ENCODE measurements at regions not wholly inside any gene's neighbourhood (a gene's known extent, or its start where the extent isn't known, plus 50 kb on each side); places are given as distances from the start of the nearest gene placed in this dataset.

DNA sequence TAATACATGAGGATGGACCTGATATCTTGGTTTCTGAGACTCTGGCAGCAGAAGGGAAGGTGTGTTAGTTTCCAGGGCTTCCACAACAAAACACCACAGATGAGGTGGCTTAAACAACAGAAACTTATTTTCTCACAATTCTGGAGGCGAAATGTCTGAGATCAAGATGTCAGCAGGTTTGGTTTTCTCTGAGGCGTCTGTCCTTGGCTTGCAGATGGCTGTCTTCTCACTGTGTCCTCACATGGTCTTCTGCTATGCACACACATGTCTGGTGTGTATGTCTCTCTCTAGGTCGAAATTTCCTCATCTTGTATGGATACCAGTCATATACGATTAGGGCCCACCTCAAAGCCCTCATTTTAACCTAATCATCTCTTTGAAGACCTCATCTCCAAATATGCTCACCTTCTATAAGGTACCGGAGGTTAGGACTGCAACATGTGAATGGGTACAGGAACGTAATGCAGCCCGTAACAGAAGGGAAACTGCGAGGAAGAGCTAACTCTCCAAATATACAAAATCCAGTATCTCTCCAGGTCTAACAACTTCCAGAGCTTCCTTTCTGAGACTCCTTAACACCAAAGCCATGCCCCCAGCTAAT, 139.8 kb upstream of the SMARCA2 start:
- TF ChIP-seq, protein P1, sequence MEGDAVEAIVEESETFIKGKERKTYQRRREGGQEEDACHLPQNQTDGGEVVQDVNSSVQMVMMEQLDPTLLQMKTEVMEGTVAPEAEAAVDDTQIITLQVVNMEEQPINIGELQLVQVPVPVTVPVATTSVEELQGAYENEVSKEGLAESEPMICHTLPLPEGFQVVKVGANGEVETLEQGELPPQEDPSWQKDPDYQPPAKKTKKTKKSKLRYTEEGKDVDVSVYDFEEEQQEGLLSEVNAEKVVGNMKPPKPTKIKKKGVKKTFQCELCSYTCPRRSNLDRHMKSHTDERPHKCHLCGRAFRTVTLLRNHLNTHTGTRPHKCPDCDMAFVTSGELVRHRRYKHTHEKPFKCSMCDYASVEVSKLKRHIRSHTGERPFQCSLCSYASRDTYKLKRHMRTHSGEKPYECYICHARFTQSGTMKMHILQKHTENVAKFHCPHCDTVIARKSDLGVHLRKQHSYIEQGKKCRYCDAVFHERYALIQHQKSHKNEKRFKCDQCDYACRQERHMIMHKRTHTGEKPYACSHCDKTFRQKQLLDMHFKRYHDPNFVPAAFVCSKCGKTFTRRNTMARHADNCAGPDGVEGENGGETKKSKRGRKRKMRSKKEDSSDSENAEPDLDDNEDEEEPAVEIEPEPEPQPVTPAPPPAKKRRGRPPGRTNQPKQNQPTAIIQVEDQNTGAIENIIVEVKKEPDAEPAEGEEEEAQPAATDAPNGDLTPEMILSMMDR (IDR thresholded peaks at IDR 0.05; ENCODE audit: control insufficient read depth, extremely low read depth, insufficient read depth), result no peak
- no peak overlapping the region for H3K4me3 ChIP-seq (ENCODE audit: low read depth, low read length)
- DNase-seq (ENCODE audit: low read depth), result no peak

DNA sequence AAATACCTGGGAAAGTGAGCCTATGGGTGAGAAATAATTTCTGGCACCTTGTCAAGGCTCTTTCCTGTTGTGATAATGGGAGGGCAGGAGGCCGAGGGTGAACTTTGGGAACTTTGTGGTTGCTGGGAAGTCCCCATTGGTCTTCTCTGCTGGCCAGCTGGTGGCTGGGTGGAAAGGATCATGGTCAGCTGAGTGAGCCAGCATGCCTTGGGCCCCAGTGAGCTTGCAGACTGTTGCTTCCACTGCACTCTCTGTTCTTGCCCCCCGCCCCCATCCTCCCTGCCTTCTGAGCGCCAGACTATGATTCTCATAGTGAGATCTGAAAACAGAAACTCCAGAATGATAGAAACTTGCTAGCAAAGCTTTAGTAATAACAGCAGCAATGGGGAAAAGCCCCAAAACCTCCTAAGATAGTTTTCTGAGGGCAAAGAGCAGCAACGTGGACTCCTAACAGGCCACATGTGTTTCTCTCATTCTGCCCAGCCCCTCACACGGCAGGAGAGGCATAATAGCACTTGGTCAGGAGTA, 139.2 kb upstream of the SMARCA2 start:
- TF ChIP-seq, protein P1 (IDR thresholded peaks at IDR 0.05; ENCODE audit: control insufficient read depth, extremely low read depth, insufficient read depth), result no peak
- no peak for DNase-seq (ENCODE audit: low read depth)
- no peak overlapping the region for H3K4me3 ChIP-seq (ENCODE audit: low read depth, low read length)

DNA sequence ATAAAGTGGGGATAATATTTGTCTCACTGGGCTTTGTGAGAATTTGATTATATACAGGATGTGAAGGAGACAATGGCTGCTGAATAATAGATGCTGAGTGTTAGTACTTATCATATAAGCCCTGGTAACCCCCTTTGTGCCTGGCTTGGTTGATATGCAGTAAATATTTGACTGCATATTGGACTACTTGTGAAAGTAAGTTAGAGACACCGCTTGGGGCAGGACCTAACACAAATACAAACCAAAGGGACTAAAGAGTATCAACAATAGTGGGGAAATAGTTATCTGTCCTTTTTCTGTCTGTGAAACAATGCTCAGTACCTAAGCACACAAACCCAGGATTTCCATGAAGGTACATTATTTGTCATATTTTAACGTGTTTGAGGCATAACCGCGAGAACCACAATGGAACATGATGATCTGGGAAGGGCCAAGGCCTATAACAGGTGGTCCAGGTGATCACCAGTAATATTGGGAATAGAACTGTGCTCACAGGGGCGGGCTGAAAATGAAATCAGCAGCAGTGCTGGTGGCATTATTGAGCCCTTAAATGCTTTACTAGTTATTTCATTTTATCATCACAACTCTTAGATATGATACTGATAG, 138.2 kb upstream of the SMARCA2 start:
- TF ChIP-seq, protein P1 (IDR thresholded peaks at IDR 0.05; ENCODE audit: control insufficient read depth, extremely low read depth, insufficient read depth), result no peak
- no peak overlapping the region for H3K4me3 ChIP-seq (ENCODE audit: low read depth, low read length)
- no peak for DNase-seq (ENCODE audit: low read depth)

DNA sequence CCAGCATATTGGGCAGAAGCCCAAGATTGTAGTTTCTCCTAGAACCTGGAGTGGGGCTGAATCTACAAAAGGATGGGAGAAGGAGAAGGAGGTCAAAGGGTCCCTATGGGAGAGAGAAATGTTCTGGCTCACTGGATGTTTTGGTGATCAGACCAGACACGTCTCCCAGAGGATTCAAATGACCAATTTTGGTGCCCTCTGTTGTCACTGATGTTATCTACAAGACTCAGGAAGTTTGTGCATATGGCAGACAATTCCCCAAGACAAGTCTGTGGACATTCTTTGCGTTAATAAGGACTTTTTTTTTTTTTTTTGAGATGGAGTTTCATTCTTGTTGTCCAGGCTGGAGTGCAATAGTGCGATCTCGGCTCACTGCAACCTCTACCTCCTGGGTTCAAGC, 137.2 kb upstream of the SMARCA2 start:
- no peak overlapping the region for H3K4me3 ChIP-seq (ENCODE audit: low read depth, low read length)
- TF ChIP-seq, protein P1 (IDR thresholded peaks at IDR 0.05; ENCODE audit: control insufficient read depth, extremely low read depth, insufficient read depth), result no peak
- DNase-seq (ENCODE audit: low read depth), result no peak

DNA sequence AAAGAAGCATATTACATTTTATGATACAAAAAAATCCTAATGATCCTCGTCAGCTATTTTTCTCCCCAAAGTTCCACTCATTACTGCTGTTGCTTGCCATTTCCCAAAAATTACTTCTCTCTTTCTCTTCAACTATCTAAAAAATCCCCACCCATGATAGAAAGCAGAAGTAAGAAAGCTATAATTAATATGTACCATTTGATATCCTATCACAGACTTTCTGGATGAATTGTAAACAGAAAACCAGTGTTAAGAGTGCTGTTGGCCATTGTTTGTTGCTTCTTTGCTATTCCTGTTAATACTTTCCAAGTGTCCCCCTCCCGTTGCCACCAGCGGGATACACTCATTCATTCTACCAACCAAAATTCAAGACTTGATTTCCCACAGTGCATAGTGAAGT, 136.3 kb upstream of the SMARCA2 start:
- no peak overlapping the region for H3K4me3 ChIP-seq (ENCODE audit: low read depth, low read length)
- no peak for DNase-seq (ENCODE audit: low read depth)
- TF ChIP-seq, protein P1 (IDR thresholded peaks at IDR 0.05; ENCODE audit: control insufficient read depth, extremely low read depth, insufficient read depth), result no peak

DNA sequence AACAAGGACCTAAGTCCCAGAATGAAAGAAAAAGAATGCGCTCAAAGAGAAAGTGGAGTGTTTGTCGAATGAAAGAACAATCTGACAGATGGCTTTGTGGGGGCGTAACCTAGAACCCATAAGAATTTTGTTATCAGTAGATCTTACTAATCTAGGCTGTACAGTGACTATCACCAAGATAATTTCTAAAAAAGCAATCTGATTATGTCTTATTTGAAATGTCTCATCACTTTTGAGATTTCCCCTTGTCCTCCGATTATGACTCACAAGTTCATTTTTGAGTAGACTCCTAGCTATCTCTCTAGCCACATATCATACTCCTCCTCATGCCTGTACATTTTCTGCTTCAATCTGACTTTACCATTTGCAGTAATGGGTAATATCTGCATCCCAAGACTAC, 135.6 kb upstream of the SMARCA2 start:
- H3K4me3 ChIP-seq (ENCODE audit: low read depth, low read length), result no peak overlapping the region

More for the DNA sequence above, 135.6 kb upstream of the SMARCA2 start:
- no peak for DNase-seq (ENCODE audit: low read depth)
- TF ChIP-seq, protein P1 (IDR thresholded peaks at IDR 0.05; ENCODE audit: control insufficient read depth, extremely low read depth, insufficient read depth), result no peak
